A204.1 (cell line): ENCODE measurements at regions not wholly inside any gene's neighbourhood (a gene's known extent, or its start where the extent isn't known, plus 50 kb on each side); places are given as distances from the start of the nearest gene placed in this dataset.
"Not testable (repeated sequence)": the region's sequence is repeated elsewhere in the genome, so short reads cannot be mapped to it uniquely, and the experiment has no call there.

Experiments used
- FAIRE-seq: peaks from 2 replicates; lab custom pipeline; 2012; peaks lifted over from hg19 to GRCh38; lab: Jason Lieb, UNC

DNA sequence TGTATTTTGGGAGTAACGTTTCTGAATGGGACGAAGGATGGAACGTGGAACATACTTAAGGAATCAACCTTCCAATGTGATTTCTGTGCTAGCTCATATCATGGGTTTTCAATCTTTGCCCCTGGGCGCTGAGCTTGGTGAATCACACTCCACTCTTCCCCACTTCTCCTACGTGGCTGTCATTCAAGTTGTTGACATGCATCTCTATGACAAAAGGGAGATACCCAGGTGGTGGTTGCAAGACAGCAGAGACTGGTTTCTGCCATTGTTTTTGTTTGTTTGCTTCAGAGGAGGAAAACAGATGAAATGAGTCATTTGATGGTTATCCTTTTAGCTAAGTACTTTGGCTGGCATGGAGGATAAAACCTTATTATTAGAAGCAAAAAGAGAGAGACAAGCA is 573.9 kb downstream of the GATA3 start:
- FAIRE-seq, result no peak

DNA sequence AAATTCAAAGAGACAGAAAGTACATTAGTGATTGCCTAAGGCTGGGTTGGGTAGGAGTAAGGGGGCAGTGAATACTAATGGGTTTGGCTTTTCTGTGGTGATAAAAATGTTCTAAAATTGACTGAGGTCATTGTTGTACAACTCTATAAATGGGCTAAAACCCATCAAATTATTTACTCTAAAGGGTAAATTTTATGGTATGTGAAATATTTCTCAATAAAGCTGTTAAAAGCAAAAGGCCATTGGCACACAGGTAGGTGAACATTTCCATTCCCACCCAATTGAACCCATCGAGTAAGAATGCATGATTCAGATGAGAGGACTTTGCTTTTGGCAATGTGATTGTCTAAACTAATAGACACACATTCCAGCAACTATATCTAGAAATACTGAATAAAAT is 579.4 kb downstream of the GATA3 start:
- no peak for FAIRE-seq

DNA sequence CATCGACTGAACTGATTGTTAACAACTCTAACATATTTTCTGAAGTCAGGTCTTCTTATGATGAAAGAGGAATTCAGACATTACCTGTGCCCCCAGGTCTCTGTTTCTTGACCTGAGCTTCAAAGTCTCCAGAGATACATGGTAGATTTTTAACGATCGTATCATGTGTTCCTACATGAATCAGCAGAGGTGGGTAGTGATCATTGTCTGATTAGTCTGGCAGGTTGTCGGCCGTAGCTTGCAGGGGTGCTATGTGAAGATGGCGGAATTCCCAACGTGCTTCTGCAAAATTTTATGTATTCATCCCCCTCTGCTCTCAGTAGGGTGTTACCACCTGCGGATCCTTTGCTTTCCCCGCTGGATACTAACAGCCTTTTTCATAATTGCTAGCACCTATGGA is 581.9 kb downstream of the GATA3 start:
- FAIRE-seq, result no peak

DNA sequence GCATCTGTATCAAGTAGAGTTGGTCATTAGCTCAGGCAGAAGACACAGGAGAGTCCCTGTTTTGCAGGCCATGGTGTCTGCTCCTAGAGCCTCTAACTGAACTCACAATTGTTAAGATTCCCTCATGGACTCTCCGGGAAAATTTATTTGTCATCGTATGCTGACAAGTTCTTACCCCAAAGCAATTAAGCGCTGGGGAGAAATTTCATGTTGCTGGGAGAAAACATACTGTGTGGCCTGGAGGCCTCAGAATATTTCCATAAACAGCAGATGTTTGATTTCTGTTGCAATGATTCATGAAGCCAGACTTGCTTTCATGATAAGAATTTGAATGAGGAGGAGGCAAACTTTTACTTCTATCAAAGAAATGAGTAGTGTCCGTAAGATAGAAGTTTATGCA is 583.2 kb downstream of the GATA3 start:
- FAIRE-seq, result no peak

DNA sequence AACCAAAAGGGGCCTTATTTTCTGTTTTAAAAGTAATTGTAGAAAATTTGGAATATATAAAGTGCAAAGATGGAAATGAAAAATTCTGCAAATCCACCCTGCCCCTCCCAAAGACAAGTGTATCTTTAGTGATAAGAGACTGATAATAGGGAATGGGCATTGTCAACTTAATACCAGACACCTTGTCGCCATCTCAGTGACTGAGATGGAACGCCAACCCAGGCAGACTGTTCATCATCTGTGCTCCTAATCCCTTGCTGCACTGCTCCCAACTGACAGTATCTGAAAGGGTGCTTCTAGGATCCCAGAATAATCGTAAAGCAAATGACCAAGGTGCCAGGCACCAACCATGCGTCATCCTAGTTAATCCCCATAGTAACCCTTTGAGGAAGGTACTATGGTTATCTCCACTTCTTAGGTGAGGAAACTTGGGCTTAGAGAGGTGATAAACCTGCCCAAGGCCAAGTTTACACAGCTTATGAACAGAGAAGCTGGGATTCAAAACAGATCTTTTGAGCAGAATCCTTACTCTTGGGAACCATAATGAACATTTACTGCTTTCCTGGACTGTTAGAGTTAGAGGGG is 583.7 kb downstream of the GATA3 start:
- no peak for FAIRE-seq

DNA sequence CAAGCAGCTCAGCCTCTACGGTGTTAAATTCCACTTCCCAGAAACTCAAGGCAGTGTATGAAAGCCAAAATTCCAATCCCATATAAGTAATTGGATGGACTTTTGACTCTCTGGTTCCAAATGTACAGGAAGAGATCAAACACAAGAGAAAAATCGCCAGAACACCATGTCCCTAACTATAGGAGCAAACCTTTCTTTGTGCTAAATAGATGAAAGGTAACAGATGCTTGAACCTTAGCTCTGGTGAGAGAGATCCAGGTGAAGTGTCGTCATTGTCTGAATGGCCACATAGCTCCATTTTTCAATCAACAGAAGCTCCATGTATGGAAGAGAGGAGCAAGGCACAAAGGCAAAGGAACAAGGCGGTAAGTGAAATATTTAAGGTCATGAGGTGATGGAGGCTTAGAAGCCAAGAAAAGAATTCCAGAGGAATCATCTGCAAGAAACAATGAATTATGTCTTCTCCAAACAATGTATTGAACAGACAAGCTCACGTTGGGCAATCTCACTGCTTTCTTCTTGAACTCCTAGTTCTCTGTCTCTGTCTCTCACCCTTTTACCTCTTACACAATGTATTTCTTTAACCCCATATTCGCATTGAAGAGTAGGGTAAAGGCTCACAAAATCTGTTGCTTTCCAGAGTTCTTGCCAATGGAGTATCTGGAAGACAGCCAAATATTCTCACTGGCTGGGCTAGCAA is 585.1 kb downstream of the GATA3 start:
- no peak for FAIRE-seq

DNA sequence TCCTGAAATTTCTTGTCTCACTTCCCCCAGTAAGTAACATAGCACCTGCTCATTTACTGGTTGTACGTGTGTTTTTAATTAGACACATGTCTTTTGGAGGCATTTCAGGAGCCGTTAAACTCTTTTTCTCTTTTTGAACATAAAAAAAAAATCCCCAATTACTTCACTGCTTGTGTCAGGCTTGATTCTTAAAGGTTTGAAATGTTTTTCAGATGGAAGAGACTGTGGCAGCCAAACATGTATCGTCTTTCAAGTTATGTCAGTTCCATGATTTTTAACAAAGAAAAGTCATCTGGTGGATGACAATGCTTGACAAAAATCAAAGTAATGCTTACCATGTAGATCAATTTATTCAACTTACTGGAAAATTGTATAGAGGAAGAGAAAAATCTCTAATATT is 585.8 kb downstream of the GATA3 start:
- FAIRE-seq, result no peak

DNA sequence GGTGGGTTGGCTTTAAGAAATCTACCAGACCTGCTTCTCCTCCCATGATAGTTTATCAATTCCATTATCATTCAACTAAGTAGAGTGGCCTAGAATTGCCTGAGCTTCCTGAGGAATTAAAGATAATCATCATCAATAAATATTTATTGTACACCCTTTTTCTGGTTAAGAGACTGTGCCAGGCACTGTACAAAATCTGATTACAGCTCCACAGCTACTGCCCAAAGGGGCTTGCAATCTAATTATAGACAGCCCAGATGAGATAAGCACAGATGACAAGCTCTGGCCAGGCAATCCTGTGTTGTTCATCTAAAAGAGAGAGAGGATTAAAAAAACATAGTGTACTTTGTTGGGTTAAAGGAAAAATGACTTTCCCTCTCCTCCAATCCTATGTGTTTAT is 586.4 kb downstream of the GATA3 start:
- FAIRE-seq, result no peak

DNA sequence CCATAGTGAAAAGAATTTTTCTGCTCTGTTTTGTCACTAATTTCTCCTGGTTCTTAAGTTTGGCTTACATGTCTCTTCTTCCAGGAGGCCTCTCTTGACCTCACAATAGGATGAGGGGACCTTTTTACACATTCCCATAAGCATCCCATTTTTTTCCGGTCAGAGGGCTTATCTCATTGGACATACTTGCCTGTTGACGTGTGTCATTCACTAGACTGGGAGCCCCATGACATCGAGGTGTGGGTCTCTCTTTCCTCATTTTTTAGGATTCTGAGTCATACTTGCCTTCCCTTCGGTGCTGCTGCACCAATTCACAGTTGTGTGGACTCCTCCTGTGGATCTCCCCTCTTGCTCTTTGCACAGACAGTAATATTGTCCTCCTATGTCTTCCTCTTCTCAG is 601.8 kb downstream of the GATA3 start:
- FAIRE-seq, result no peak

DNA sequence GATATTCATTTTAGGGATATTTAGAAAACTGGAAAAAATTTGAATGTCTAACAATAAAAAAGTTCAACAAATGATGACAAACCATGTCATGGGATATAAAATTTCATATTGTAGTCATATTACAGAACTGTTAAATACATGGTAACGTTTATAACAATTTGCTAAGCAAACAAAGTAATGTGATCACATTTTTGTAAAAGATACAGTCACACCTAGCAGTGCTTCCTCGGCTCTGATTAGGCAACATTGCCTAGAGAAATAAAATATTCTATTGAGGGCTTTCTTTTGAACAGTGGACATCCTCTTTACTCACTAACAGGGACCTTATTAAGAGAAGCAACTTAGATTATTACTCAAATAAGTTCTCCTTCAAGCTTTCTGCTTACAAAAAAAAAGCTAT is 605.5 kb downstream of the GATA3 start:
- FAIRE-seq, result no peak

DNA sequence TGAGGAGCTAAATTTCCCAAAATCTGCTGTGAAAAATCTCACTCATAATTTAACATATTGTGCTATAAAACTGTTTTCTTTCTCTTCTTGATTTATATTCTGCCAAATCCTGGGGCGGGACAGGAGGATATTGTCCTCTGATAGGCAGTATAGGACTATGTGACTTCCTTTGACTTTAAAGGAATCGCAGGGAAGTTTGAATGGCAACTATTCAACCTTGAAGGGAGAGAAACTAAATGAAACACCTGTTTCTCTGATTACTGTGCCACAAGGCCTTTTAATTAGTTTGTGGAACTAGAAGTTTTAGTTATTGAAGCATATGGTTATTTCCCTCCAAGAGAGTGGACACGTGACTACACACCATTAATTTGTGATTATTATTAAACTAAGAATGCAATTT is 607.4 kb downstream of the GATA3 start:
- FAIRE-seq, result no peak

DNA sequence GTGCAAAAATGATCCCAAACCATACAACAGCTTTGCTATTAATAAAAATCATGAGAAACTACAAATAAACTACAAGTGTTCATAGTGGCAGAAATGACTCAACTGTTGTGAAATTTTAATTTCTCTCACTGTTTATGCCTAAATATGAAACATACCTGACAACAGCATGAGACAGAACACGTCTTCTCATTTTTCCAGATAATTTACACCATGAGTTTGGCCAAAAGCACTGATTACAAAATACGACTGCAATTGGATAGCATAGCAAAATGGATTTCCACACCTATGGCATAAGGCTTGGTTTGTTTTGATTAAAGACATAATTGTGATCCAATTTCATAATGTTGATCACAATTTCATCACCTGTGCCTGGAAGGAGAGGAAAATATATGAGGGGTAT is 608.6 kb downstream of the GATA3 start:
- FAIRE-seq, result no peak

DNA sequence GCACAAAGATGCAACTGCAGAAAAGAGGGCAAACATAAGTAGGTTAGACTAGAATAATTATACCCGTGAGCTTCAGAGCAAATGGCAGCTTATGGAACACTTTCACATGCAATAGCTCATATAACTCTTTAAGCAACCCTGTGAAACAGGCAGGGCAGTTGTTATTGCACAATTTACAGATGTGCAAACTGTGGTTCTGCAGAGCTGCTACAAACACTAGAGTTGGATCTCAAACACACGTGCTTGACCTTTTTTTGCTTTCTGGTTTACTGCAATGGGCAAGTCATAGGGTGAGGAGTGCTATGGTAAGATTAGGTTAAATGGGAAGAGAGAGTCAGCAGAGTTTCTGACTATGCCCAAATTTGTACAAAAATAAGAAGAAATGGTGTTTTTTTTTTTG is 610.8 kb downstream of the GATA3 start:
- no peak for FAIRE-seq

DNA sequence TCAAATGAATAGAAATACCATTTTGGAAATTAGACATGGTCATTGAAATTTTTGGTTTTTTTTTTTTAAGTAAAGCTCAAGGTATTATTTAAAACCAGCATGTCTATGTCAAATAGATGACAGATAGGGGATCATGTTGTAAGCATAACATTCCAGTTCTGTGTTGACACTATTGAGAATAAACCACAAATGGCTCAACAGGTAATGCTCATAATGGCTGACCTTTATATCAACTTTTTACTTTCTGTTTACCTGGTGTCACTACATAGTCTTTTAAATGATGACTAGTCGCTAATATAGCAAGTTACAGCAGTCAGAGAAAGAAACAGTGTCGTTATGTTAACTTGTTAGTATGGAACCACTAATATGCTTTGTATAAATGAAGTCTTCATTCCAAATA is 616.0 kb downstream of the GATA3 start:
- no peak for FAIRE-seq

DNA sequence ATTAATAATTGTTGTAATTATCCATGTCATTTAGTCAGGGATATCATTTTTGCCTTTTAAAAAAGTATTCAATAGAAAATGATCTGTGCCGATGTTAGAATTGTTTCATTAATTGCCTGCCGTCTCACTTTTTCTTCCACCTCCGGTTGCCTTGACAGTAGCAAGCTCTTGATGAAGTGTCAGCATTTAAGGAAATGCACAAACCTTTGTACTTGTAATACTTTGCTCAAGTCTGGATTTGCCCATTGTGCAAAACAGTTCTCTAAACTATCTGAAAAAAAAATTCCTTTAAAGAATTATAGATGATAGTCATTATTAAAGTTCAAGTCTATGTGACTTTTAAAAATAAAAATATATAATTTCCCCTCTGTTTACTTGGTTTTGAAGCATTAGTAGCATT is 619.7 kb downstream of the GATA3 start:
- FAIRE-seq, result no peak

DNA sequence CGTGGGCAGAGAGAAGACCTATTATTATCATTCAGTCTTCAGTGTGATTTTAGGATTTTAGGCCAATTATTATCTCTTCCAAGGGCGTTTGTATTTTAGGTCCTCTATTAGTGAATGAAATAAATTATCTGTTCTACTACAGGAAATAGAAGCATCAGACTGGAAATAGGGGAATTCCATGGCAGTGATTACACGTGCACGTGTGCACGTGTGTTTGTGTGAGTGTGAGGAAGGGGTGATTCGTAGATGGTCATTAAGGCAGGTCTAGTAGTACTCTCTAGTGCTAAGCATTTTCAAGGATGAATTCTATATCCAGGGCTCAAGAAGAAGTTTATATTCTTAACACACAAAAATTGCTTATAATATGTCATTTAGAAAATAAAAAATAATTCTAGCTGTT is 623.2 kb downstream of the GATA3 start:
- no peak for FAIRE-seq

DNA sequence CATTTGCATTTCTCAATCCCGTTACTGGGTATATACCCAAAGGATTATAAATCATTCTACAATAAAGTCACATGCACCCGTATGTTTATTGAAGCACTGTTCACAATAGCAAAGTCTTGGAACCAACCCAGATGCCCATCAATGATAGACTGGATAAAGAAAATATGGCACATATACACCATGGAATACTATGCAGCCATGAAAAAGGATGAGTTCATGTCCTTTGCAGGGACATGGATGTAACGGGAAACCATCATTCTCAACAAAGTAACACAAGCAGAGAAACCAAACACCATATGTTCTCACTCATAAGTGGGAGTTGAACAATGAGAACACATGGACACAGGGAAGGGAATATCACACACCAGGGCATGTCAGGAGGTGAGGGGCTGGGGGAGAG is 630.4 kb downstream of the GATA3 start:
- FAIRE-seq, result not testable (repeated sequence)

DNA sequence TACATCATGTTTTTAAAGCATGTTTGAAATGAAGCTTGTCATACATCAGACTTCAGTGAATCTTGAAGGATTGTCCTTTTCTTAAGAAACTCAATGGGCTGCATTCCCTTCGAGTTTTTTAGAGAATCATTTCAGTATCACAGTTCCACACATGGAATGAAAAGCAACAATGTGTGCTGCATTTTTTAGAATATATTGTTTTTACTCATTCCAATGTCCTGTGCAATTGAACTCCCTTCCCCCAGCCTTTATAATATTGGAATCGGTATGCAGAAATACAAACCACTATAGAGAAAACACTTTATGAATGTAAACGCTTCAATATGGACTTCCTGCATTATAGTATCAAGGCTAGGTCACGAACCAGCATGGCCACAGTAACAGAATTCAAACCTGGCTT is 634.4 kb downstream of the GATA3 start:
- FAIRE-seq, result no peak

DNA sequence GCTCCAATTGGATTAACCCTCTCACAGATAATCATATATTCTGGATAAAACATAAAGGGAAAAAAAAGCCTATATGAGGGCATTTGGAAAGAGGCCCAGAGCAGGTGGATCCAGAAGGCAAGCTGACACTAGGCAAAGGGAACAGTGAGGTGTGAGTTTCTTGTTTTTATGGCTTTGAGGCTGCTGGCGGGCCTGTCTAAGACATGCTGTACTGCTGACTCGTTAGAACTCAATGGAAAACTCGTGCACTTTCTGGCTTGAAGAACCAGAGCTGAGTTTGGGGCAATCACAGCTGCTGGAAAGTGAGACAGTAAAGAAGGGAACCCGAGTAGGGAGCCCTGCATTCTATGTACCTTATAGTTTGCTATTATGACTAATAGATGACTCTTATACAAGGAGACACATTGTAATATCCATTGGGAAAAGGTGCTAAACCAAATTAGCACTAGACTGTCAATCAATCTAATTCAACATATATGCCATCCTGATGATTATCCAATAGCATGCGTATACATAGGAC is 637.1 kb downstream of the GATA3 start:
- no peak for FAIRE-seq

DNA sequence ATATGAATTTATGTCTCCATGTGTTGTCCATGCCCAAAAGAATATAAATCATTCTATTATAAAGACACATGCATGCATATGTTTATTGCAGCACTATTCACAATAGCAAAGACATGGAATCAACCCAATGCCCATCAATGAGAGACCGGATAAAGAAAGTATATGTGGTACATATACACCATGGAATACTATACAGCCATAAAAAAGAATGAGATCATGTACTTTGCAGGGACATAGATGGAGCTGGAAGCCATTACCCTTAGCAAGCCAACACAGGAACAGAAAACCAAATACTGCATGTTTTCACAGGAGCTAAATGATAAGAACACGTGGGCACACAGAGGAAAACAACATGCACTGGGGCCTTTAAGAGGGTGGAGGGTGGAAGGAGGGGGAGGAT is 639.1 kb downstream of the GATA3 start:
- not testable (repeated sequence) for FAIRE-seq

DNA sequence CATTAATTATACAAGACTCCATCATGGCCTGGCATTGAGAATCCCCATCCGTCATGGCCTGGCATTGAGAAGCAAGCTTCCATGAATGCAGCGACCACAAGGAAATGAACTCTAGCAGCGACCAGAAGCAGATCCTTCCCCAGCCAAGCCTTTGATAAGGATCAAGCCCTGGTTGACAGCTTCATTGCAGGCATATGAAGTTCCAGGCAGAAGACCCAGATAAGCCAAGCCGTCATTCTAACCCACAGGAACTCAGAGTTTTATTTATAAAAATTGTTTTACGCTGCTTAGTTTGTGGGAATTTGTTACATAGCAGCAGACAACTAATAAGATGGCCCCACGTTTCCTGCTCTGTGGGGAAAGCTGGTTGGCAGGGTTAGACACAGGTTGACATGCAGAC is 642.3 kb downstream of the GATA3 start:
- no peak for FAIRE-seq

DNA sequence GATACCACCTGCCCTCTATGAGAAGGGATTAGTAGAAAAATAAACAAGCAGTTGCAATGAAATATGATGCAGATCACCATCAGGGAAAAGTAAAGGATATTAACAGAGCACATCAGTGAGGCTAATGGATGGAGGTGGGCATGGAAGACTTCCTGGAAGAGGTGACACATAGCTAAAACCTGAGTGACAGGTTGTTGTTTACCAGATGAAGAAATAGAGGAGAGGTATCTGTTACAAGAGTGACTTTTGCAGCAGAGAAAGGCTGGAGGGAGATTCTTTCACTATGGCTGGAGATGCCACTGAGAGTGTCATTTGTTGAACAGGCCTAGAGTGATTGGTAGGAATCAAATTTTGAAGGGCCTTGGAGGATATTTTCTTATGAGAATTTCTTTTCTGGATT is 646.2 kb downstream of the GATA3 start:
- no peak for FAIRE-seq

DNA sequence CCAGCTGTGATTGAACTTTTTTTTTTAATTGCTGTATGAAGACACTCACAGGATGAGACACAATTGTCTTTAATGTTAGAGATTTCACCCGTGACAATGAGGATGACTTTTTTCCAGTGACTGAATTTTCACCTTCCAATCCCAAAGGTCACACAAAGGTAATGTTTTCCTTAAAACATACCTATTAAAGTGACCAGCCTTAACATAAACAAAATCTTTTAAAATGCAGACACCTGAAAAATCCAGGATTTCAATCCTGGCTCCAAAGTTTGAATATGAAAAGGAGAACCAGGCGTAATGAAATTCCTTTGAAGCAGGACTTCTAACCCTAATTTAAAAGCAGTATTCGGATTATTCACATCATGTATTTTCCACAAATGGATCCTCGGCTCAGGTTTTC is 647.7 kb downstream of the GATA3 start:
- FAIRE-seq, result no peak

DNA sequence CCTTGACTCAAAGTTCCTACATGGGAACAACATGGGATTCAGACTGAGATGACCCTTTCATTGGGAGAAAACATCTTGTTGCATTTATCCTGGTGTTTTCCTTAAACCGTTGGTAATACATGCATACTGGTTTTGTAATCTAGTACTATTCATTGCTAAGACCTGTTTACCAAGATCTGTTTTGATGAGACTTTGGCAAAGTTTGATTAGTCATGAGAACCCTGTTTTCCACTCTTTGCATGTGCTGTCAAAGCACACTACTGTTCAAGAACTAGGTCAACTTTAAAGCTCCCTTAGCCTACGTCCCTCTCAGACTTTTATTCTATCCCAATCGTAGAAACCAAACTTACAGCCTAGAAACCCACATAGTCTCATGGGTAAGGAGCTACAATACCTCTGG is 650.9 kb downstream of the GATA3 start:
- no peak for FAIRE-seq
